Activated CD4-positive, alpha-beta T cell treated with anti-CD3 and anti-CD28 coated beads for 36 hours (primary cell): ENCODE measurements at regions not wholly inside any gene's neighbourhood (a gene's known extent, or its start where the extent isn't known, plus 50 kb on each side); places are given as distances from the start of the nearest gene placed in this dataset.
"Not testable (repeated sequence)": the region's sequence is repeated elsewhere in the genome, so short reads cannot be mapped to it uniquely, and the experiment has no call there.

Source experiments
- ATAC-seq: fragments of 200-7000 bp; cut with Tn5 transposase; one replicate; pipeline ENCODE4 v1.10.0; 2021; ENCODE audit warnings: mild to moderate bottlenecking, moderate library complexity
- CTCF ChIA-PET: fragments of 350-600 bp; sonication (Branson Sonifier 250); formaldehyde crosslinking; loops from one replicate; lab custom pipeline; 2021; ENCODE audit warnings: antibody characterized with exemption; lab: Charles Lee
- POLR2A ChIA-PET: fragments of 350-600 bp; sonication (Branson Sonifier 250); formaldehyde crosslinking; loops from one replicate; lab custom pipeline; 2021; ENCODE audit warnings: antibody characterized with exemption, inconsistent platforms; lab: Charles Lee
- DNase-seq: peaks from one replicate; pipeline ENCODE4 v3.0.0-alpha.2; 2020
- H3K27ac Mint-ChIP-seq: one replicate; pipeline ENCODE4 v1.8.0; 2021; ENCODE audit warnings: mixed read lengths
- H3K27me3 Mint-ChIP-seq: one replicate; pipeline ENCODE4 v1.8.0; 2021; ENCODE audit warnings: mixed read lengths
- H3K36me3 Mint-ChIP-seq: one replicate; pipeline ENCODE4 v1.8.0; 2021; ENCODE audit warnings: low read depth, mixed read lengths
- H3K4me1 Mint-ChIP-seq: one replicate; pipeline ENCODE4 v1.8.0; 2021; ENCODE audit warnings: mixed read lengths
- H3K4me3 Mint-ChIP-seq: one replicate; pipeline ENCODE4 v1.8.0; 2021; ENCODE audit warnings: mild to moderate bottlenecking, moderate library complexity, mixed read lengths
- H3K9me3 Mint-ChIP-seq: one replicate; pipeline ENCODE4 v1.8.0; 2021; ENCODE audit warnings: low read depth, mixed read lengths
- intact Hi-C, 2 experiments: fragments of 100-400 bp; cut with DNase I in 1 of 2; cut with micrococcal nuclease in 1 of 2; formaldehyde crosslinking; loops; one replicate each; pipeline versions ENCODE4 v1.14.2 to v1.15.1; 2022 to 2024; cut with DNase I, micrococcal nuclease

DNA sequence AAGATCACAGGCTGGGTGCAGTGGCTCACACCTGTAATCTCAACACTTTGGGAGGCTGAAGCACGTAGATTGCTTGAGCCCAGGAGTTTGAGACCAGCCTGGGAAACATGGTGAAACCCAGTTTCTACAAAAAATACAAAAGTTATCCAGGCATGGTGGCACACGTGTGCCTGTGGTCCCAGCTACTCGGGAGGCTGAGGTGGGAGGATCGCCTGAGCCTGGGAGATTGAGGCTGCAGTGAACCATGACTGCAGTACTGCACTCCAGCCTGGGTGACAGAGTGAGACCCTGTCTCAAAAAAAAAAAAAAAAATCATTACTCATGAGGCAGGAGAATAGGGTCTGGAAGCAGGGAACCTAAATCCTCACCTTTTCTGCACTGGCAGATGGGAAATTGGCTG lies 79.1 kb upstream of the CLDN5 start:
- POLR2A ChIA-PET, ATAC-seq, DNase-seq, H3K36me3 Mint-ChIP-seq, H3K4me3 Mint-ChIP-seq, H3K9me3 Mint-ChIP-seq, H3K27me3 Mint-ChIP-seq: not testable (repeated sequence)
- peak overlapping the region; percentile 26 for H3K27ac Mint-ChIP-seq
- peaks cover 53% of the 10 kb centered on the region for H3K4me1 Mint-ChIP-seq
- intact Hi-C loops, result loop anchor here in 1 of 2 experiments (10.0 kb wide), 1 partner anchor 61 kb away; no protein-coding TSS in a partner anchor
- CTCF ChIA-PET, result interaction anchor here (1.4 to 1.8 kb wide), 2 partner anchors 10 to 27 kb away, joined by 4 read pairs; no protein-coding TSS in a partner anchor

DNA sequence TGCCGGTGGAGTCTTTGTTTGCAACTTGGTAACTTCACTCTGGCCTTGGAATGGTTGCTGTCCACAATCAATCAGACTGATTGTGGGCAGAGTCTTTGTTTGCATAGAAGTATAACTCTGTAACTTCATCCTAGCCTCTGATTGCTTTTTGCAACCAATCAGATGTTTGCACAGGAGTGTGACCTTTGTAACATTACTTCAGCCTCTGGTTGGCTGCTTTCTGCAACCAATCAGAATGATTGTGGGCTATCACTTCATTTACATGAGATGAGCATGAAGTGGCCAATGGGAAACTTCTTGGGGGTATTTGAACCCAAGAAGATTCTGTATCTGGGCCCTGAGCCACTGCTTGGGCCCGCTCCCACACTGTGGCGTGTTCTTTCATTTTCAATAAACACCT lies 79.6 kb upstream of the CLDN5 start:
- peaks cover 53% of the 10 kb centered on the region for H3K4me1 Mint-ChIP-seq

DNA sequence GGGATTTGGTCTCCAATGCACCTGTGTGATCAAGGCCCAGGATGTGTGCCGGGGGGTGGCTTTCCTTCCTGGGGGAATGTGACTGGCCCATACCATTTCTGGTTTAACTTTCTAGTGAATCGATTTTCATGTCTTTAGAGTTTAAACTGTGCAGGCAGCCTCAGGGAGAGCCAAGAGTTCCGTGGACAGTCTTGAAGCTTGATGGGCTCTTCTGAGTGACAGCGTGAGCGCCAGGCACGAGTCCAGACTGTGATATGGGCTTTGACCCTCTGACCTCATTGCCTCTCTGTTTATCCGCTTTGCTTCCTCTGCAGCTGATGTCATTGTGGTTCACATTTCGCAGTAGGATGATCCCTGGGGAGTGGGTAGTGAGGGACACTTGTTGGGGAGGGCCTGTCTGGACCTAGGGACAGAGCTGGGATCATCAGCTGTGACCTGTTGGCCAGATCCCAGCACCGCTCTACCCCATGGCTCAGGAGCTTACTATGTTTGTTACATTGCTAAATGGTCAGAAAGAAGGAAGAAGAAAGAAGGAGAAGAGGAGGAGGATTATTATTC lies 80.6 kb upstream of the CLDN5 start:
- H3K9me3 Mint-ChIP-seq, result no peaks in the 10 kb centered on the region
- ATAC-seq (no peak), DNase-seq (no peak)
- CTCF ChIA-PET, result no interaction called here
- H3K27ac Mint-ChIP-seq, result peak overlapping the region; percentile 44
- H3K36me3 Mint-ChIP-seq, result no peaks in the 10 kb centered on the region
- peaks cover 56% of the 10 kb centered on the region for H3K4me1 Mint-ChIP-seq
- POLR2A ChIA-PET, result no interaction called here
- no peak overlapping the region for H3K4me3 Mint-ChIP-seq
- H3K27me3 Mint-ChIP-seq, result peaks cover 2% of the 10 kb centered on the region
- intact Hi-C loops, result loop anchor here in 1 of 2 experiments (10.0 kb wide), 1 partner anchor 60 kb away; no protein-coding TSS in a partner anchor

More for the DNA sequence above, 79.6 kb upstream of the CLDN5 start:
- Mint-ChIP-seq H3K9me3 (no peaks in the 10 kb centered on the region), H3K27ac (no peak overlapping the region), H3K27me3 (peaks cover 2% of the 10 kb centered on the region), H3K4me3 (no peak overlapping the region), H3K36me3 (no peaks in the 10 kb centered on the region)
- DNase-seq (no peak), ATAC-seq (no peak)
- CTCF ChIA-PET, result no interaction called here
- intact Hi-C loops, result loop anchor here in 1 of 2 experiments (10.0 kb wide), 1 partner anchor 61 kb away; no protein-coding TSS in a partner anchor
- POLR2A ChIA-PET, result no interaction called here

DNA sequence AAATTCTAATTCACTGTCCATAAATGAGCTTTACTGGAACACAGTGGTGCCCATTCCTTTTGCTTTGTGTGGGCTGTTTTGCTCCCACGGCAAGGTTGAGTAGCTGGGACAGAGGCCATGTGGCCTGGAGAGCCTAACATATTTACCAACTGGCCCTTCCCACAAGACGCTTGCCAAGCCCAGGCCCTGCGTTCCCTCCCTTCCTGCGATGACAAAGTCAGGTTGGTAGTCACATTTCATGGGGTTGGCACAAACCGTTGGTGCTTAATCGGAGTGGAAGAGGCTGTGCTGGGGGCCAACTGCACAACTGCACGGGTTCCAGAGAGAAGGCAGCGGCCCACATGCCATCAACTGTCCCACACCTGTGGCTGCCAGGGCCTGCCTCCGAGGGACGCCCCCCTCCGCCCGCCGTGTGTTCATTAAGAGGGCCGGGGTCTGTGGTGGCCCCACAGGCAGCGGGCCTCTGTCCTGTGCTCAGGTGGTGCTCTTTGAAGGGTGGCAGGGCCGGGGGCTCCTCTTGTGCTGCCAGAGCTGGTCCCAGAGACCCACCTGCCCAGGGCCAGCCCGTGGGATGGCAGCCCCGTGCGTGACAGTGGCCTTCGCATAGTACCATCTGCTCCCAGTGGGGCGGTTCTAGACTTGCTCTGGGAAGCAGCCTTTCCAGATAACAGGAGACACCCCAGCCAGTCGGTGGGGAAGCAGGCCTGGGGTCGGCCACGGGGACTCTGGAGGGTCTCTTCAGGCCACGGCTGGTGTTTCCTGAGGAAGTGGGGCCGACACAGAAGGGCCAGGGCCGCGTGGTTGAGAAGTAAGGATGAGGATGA lies 81.5 kb upstream of the CLDN5 start:
- Mint-ChIP-seq H3K9me3 (no peaks in the 10 kb centered on the region), H3K4me3 (no peak overlapping the region)

DNA sequence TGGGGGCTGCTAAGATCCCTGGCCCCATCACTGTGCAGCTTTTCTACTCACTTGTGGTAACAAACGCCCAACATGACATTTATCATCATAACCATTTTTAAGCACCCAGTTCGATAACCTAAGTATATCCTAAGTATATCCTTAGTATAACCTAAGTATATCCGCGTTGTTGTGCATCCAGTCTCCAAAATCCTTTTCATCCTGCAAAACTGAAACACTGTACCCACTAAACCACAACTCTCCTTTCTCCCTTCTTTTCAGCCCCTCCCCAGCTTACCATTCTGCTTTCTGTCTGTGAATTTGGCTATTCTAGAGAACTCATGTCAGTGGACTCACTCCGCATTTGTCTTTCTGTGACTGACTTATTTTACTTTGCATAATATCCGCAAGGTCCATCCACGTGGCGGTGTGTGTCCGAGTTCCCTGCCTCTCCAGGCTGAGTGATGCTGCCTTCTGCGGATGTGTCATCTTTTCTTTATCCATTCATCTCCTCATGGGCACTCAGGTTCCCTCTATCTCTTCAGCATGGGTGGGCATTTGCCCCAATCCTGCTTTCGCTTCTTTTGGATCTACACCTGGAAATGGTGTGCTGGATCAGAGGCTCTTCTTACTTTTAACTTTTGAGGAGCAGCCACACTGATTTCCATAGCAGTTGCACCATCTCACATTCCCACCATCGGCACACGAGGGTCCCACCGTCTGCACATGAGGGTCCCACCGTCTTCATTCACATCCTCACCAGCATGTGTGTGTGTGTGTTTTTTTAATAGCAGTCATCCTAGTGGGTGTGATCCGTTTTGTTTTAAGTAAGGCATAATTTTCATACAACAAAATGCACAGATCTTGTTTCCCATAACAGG lies 82.4 kb upstream of the CLDN5 start:
- Mint-ChIP-seq H3K27ac (peak overlapping the region; percentile 82), H3K4me1 (peaks cover 70% of the 10 kb centered on the region), H3K9me3 (no peaks in the 10 kb centered on the region), H3K4me3 (peak overlapping the region; percentile 50), H3K36me3 (no peaks in the 10 kb centered on the region), H3K27me3 (peaks cover under 1% of the 10 kb centered on the region)
- intact Hi-C loops, result loop anchor here in 1 of 2 experiments (1.0 to 10.0 kb wide), 2 partner anchors 58 to 484 kb away; partner anchors contain the start of gene DGCR2
- ATAC-seq, result no peak
- POLR2A ChIA-PET, result no interaction called here
- CTCF ChIA-PET, result interaction anchor here (0.8 to 1.4 kb wide), 2 partner anchors 12 to 24 kb away, joined by 4 read pairs; no protein-coding TSS in a partner anchor
- DNase-seq, result no peak

More for the DNA sequence above, 81.5 kb upstream of the CLDN5 start:
- DNase-seq (no peak), ATAC-seq (no peak)
- CTCF ChIA-PET, result no interaction called here
- peaks cover 2% of the 10 kb centered on the region for H3K27me3 Mint-ChIP-seq
- POLR2A ChIA-PET, result no interaction called here
- intact Hi-C loops, result loop anchor here in 1 of 2 experiments (10.0 kb wide), 1 partner anchor 59 kb away; no protein-coding TSS in a partner anchor
- peak overlapping the region; percentile 13 for H3K27ac Mint-ChIP-seq
- no peaks in the 10 kb centered on the region for H3K36me3 Mint-ChIP-seq
- peaks cover 64% of the 10 kb centered on the region for H3K4me1 Mint-ChIP-seq

DNA sequence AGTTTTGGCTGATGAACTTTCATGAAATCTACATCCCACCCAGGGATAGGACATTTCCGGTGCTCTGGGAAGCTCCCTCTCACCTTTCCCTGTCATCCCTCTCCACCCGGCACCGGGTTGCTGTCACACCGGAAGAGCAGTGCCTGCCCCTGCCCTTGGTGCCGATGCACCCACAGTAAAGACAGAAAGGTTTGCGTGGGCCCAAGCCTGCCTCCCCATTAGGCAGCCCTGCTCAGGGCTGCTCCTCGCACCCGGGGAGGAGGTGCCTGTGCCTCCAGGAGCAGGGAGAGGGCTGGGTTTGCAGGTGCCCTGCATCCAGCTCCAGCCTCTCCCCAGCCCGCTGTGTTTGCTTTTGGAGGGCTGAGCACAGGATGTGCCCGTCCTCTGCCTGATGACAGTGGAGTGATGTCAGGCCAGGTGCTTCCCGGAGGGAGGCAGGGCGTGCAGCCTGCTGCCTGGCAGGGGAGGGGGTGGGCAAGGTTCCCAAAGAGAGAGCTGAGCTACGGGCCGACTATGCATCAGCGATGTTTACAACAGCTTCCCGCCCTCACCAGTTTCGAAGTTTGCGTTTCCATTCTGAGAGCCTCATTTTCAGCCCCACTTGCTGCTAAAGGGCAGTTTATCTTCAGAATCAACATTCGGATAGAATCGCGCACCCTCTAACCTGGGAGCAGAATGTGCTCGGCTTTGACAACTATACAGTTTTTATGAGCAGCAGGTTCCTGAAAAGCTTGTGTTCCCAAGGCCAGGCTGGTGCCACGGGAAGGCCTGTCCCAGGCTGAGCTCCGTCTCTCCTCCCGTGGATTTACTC lies 83.2 kb upstream of the CLDN5 start:
- intact Hi-C loops, result loop anchor here in 1 of 2 experiments (1.0 to 10.0 kb wide), 2 partner anchors 57 to 485 kb away; partner anchors contain the start of gene DGCR2

DNA sequence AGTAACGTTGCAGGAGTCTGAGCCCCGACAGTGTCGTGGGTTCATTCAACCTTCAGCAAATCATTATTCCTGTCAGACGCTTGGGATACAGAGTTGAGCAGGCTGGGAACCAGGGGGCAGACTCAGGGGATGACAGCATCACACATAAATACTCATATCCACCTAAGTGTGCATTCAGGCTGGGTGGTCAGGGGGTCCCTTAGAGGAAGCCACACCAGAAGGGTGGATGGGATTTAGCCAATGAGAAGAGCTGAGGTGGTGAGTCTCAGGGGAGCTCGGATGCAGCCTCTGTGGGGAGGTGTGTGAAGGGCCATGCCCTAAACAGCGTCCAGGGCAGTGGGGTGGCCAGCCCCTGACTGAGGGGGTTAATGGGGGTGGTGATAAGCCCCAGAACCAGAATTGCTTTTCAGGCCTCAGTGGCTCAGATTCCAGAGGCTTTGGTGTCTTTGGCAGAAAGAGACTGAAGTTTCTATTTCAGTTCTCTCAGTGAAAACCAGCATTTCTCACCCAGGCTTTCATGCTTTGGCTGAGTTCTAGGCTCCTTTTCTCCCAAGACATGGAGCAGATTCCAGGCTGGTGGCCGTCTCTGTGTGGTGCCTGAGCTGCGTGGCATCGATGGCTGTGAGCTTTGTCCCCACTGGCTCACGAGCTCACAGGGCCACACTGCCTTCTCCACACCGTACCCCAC lies 83.9 kb upstream of the CLDN5 start:
- no peaks in the 10 kb centered on the region for H3K9me3 Mint-ChIP-seq
- ATAC-seq (no peak), DNase-seq (no peak)
- ChIA-PET CTCF (interaction anchor here (0.8 to 1.4 kb wide), 2 partner anchors 22 kb away, joined by 4 to 5 read pairs; no protein-coding TSS in a partner anchor), POLR2A (no interaction called here)
- no peaks in the 10 kb centered on the region for H3K36me3 Mint-ChIP-seq
- no peaks in the 10 kb centered on the region for H3K27me3 Mint-ChIP-seq
- intact Hi-C loops, result loop anchor here in 1 of 2 experiments (10.0 kb wide), 1 partner anchor 57 kb away; no protein-coding TSS in a partner anchor
- peak overlapping the region; percentile 50 for H3K4me3 Mint-ChIP-seq
- peaks cover 57% of the 10 kb centered on the region for H3K4me1 Mint-ChIP-seq
- H3K27ac Mint-ChIP-seq, result peak overlapping the region; percentile 80

More for the DNA sequence above, 83.2 kb upstream of the CLDN5 start:
- Mint-ChIP-seq H3K27ac (peak overlapping the region; percentile 82), H3K27me3 (no peaks in the 10 kb centered on the region), H3K36me3 (no peaks in the 10 kb centered on the region), H3K4me1 (peaks cover 64% of the 10 kb centered on the region), H3K4me3 (peak overlapping the region; percentile 50), H3K9me3 (no peaks in the 10 kb centered on the region)
- ChIA-PET CTCF (interaction anchor here (0.8 to 1.4 kb wide), 2 partner anchors 13 to 23 kb away, joined by 4 read pairs; no protein-coding TSS in a partner anchor), POLR2A (no interaction called here)
- ATAC-seq, result peak; percentile 80
- DNase-seq, result peak; percentile 85

DNA sequence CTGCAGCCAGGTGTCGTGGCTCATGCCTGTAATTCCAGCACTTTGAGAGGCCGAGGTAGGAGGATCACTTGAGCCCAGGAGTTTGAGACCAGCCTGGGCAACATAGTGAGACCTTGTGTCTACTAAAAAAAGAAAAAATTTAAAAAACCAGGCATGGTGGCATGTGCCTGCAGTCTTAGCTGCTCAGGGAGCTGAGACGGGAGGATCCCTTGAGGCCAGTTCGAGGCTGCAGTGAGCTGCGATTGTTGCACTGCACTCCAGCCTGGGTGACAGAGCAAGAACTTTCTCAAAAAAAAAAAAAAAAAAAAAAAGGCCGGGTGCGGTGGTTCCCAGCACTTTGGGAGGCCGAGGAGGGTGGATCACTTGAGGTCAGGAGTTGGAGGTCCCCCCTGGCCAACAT lies 85.5 kb upstream of the CLDN5 start:
- H3K9me3 Mint-ChIP-seq, H3K27me3 Mint-ChIP-seq, POLR2A ChIA-PET, H3K27ac Mint-ChIP-seq, ATAC-seq, H3K36me3 Mint-ChIP-seq, DNase-seq, H3K4me3 Mint-ChIP-seq: not testable (repeated sequence)
- CTCF ChIA-PET, result interaction anchor here (0.6 kb wide), 1 partner anchor 186 kb away, joined by 3 read pairs; no protein-coding TSS in a partner anchor
- H3K4me1 Mint-ChIP-seq, result peaks cover 52% of the 10 kb centered on the region
- intact Hi-C loops, result loop anchor here in 1 of 2 experiments (2.0 to 10.0 kb wide), 2 partner anchors 33 to 55 kb away; no protein-coding TSS in a partner anchor

DNA sequence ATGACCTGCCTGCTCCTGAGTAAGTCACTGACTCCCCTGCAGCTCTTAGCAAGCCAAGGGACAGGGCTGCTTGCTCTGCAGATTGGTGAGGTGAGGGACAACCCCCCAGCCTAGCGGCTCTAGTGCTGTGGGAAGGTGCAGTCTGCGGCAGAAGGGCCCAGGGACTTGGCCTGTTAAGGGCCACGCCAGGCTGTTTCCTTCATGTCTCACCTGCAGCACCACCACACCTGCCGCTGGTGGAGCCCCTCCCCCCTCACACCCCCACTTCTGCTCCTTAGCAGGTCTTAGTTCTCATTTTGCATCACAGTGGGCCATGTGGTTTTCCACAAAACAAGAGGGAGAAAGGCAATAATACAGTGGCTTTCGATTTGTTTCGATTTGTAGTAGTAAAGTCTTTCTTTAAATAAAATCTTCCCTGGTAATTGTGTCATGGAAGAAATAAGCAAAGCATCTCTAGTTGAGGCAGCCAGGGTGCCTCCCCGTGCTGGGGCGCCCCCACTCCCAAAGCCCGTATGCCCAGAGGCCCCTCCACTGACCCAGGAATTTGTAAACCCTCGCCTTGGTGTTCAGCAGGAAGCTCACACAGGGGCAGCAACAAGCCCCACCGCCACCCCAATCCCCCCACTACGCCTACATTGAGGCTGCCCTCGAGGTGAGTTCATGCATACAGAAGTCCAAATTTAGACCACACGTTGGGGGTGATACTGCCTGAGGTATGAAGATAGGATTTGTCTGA lies 86.5 kb upstream of the CLDN5 start:
- Mint-ChIP-seq H3K27ac (peak overlapping the region; percentile 55), H3K27me3 (no peaks in the 10 kb centered on the region), H3K9me3 (no peaks in the 10 kb centered on the region), H3K4me3 (no peak overlapping the region), H3K4me1 (peaks cover 52% of the 10 kb centered on the region), H3K36me3 (no peaks in the 10 kb centered on the region)
- ATAC-seq (peak; percentile 72), DNase-seq (peak; percentile 75)
- ChIA-PET CTCF (no interaction called here), POLR2A (interaction anchor here (0.6 kb wide), 1 partner anchor 676 kb away, joined by 3 read pairs; no protein-coding TSS in a partner anchor)
- intact Hi-C loops, result loop anchor here in 1 of 2 experiments (2.0 kb wide), 1 partner anchor 34 kb away; no protein-coding TSS in a partner anchor
